GM18858 (cell line): ENCODE measurements at regions not wholly inside any gene's neighbourhood (a gene's known extent, or its start where the extent isn't known, plus 50 kb on each side); places are given as distances from the start of the nearest gene placed in this dataset.
"Not testable (repeated sequence)": the region's sequence is repeated elsewhere in the genome, so short reads cannot be mapped to it uniquely, and the experiment has no call there.

Experiments used
- ATAC-seq: cut with Tn5 transposase; IDR thresholded peaks from one replicate; pipeline ENCODE4 v1.9.1; 2021; ENCODE audit not compliant: unreplicated experiment

- ATAC-seq: no peak
Measured at GRCh38 chr10:55929291-55929690, 431.8 kb downstream of the ZWINT start.

- not testable (repeated sequence) for ATAC-seq
Measured at GRCh38 chr10:55899472-55900147, 461.4 kb downstream of the ZWINT start.

GRCh38 chr10:55897490-55897921 lies 463.6 kb downstream of the ZWINT start:
- no peak for ATAC-seq

- no peak for ATAC-seq
Measured at GRCh38 chr10:55892276-55892675, 468.8 kb downstream of the ZWINT start.

- no peak for ATAC-seq
Measured at GRCh38 chr10:55881588-55881987, 479.5 kb downstream of the ZWINT start.

DNA sequence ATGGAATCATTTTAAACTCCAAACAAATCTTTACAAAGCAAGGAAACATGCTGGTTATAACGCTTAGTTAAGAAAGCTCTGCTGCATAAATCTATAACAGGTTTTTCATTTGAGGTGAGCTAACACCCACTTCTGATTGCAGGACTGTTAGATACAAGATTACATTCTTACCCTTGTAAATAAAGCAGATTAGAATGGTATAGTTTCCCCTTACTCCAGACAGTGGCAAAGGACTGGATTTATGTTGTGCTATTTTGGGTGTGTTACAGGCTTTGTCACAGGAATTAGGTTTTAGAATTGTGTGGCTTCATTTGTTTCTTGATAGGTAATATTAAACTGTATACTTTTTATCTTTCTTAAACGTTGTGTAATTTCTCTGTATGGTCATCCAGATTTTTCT lies 487.6 kb downstream of the ZWINT start:
- no peak for ATAC-seq

DNA sequence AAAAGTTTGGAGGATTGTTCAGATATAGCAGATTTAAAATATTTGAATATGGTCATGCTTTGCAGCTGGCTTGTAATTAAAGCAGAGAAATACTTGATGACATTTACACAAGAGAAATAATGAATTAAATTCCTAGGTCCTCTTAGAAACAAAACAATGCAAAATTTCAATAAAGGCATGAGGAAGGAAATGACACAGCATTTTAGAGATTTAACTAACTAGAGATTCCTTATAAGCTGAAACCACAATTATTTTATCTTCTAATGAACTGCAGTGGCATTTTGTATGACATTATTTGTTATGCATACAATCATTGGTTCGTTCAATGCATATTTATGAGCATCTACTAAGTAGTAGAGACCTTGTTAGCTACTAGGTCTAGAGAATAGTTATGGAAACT lies 490.9 kb downstream of the ZWINT start:
- ATAC-seq: no peak

GRCh38 chr10:55867848-55868247 lies 493.2 kb downstream of the ZWINT start:
- no peak for ATAC-seq

DNA sequence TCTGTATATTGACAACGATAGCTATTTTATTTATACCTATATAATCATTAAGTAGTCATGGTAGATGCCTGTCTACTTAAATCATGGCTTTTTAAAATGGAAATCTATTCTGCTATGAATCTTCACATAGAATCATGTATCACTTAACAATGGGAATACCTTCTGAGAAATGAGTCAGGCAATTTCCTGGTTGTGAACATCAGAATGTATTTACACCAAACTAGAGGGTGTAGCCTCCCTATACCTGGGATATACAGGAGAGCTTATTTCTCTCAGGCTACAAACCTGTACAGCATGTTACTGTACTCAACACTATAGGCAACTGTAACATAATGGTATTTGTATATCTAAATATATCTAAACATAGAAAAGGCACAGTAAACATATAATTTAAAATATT lies 502.3 kb downstream of the ZWINT start:
- ATAC-seq: no peak

- no peak for ATAC-seq
Measured at GRCh38 chr10:55852900-55853299, 508.2 kb downstream of the ZWINT start.

DNA sequence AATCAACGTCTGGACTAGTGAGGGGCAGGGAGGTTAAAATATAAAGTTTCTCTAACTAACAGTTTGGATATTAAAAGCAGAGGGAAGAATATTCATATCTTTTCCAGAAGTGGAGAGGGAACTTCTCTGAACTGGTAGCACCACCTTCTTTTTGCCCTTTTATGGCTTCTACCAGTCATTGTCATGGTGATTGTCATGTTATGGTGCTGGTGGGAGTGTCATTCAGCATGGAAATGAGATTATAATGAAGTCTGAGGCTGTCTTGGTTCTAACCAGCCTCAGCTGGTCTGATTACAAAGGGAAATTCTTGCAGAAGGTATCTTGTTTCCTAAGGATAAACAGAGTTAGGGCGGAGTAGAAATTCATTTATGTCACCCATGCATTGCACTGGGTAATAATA lies 523.8 kb downstream of the ZWINT start:
- ATAC-seq: no peak

DNA sequence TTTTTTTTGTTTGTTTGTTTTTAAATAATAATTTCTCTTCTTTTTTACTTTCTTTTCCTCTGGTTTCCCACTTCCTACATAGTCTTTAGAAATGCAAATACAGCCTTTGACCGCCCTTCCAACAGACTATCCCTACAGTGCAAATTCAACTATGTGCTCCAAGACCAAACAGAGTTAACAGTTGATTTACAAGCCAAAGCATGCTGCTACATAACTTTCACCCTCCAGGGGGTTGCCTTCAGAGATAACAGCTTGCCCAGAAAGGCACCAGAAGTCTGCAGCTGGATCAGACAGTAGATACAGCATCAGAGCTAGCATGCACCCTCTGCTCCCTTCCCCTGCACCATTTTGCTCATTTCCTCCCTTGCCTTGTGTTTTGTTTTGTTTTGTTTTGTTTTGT lies 539.0 kb downstream of the ZWINT start:
- ATAC-seq: no peak

- ATAC-seq: no peak
Measured at GRCh38 chr10:55820478-55820877, 540.6 kb downstream of the ZWINT start.

DNA sequence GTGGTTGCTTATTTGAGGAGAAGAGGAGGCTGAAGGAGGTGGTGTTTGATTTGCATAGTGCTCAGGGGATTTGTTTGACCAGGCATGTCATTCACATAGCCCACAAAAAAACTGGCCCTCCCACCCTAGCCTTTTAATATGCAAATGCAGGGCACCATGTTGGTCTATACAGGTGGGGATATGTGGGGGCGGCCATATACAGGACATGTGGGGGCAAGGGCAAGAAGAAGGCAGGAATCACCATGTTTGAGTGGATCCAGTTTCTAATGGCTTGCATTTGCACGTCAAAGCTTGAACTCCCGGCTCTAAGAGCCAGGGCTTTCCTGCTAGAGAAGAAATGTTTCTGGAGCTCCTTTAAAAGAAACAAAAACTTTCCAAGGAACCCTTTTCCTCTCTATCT lies 541.0 kb downstream of the ZWINT start:
- no peak for ATAC-seq

DNA sequence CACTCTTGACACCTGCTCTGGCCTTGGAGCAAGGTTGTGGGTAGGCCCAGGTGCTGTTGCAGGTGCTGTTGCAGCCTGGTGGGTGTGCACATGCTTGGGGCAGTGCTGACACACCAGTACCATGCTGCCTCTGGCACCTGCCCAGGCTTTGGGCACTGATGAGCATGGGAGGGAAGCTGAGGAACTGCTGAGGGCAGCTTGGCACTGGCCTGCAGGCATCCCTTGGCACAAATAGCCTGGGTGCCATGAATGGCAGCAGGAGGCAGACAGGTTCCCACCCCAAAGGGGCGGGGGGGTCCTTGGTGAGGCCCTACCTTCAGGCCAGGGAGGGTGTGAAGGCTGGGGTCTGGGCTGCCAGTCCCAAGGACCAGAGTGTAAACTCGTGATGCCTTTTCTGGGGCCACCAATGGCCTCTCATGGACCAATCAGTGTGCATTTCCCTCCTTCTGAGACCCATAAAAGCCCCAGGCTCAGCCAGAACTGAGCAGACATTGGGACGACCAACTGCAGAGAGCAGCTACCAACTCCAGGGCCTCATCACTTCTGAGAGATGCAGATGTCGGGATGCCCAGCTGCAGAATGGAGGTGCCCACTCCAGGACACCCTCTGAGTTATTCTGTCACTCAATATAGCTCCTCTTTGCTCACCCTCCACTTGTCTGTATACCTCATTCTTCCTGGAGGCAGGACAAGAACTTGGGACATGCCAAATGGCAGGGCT lies 547.4 kb downstream of the ZWINT start:
- ATAC-seq: no peak

DNA sequence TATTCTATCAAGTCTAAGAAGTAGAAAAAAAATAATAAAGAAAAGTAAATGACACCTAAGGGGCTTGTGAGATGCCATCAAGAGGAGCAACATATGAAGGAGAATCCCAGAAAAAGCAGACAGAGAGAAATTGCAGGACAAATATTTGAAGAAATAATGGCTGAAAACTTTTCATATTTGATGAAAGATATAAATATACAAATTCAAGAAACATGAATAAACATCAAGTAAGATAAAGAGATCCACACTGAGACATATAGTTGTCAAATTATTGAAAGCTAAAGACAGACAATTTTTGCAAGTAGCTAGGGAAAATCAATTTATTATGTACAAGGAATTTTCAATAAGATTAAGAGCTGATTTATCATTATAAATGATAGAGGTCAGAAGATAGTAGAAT lies 558.0 kb downstream of the ZWINT start:
- ATAC-seq: no peak

DNA sequence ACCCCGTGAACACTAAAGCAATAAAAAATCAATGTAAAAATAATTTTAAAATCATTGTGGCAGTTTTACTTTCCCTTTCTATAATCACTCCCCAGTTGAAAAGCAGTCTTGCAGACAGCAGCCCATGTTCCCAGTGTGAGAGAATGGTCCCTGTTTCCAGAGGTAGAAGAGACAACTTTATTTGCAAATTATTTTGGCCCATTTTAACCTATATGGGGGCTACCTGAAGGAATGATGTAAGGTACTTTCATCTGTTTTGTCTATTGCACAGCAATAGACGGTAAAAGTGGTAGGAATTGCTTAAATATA lies 559.8 kb downstream of the ZWINT start:
- no peak for ATAC-seq

DNA sequence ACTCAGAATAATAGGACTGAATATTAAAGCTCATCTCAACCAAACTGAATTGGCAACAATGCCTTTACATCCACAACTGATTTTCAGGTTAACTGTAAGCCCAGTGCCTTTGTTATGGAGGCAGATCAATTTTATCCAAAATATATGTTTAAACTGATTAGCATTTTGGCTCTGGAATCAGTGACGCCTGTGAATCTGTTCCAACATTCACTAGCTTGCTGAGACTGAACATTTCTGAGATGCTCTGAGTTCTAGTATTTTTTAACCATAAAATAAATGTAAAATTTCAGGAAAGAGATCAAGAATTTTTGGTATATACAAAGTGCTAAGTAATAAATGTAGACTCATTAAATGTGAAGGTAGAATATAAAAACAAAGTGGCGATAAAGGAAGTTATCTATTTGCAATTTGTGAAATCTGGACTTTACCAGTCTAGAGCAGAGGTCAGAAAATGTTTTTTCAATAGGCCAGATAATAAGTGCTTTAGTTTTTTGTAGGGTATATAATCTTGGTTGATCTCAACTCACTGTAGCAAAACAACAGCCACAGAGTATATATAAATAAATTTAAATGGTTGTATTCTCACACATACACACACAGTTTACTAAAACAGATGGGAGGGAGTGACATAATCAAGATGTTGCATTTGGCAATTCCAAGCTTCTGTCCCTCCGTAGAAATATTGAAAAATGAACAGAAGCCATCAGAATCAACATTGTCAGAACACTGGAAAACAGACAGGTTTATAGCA lies 560.3 kb downstream of the ZWINT start:
- no peak for ATAC-seq

- no peak for ATAC-seq
Measured at GRCh38 chr10:55793024-55793423, 568.0 kb downstream of the ZWINT start.

GRCh38 chr10:55790276-55790675 lies 570.8 kb downstream of the ZWINT start:
- not testable (repeated sequence) for ATAC-seq

DNA sequence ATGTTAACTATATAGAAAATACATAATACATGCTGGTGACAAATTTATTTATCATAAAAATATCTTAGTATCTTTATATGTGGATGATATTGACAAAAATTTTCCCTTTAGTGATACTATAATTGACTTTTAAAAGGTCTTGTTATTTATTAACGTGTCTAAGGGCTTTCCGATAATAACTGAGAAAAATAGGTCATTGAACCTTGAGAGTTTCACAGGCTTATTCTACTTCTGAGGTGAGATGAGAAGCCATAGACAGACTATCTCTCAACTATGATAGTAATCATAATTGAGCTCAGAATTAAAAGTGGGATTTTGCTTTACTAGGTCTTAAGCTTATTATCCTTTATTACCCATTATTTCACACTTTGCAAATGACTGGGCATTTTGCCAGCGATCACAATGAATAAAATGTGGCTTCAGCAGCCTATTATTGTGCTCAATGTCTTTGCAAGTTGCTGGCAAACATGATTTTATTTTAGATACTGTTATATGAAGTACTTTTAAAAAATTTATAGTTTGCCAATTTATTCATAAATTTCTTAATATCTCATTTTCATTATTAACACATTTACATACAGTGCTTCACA lies 574.5 kb downstream of the ZWINT start:
- no peak for ATAC-seq

DNA sequence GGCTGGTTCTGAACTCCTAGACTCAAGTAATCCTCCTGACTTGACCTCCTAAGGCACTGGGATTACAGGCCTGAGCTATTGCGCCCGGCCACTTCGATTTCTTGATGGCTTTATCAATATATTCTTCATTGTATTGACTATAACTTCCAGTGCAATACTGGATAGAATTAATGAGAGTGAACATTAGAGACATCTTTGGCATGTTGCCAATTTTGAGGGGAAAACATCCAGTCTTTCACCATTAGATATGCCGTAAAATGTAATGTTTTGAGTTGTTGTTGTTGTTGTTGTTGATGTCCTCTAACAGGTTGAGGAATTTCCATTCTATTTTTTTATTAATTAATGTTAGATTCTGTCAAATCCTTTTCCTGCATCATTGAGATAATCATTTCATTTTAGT lies 578.9 kb downstream of the ZWINT start:
- ATAC-seq: no peak
